HS-27A (cell line): ENCODE measurements at regions not wholly inside any gene's neighbourhood (a gene's known extent, or its start where the extent isn't known, plus 50 kb on each side); places are given as distances from the start of the nearest gene placed in this dataset.
A peak's percentile ranks its signal among the peaks of the same experiment; 100 is the strongest.
"Not testable (repeated sequence)": the region's sequence is repeated elsewhere in the genome, so short reads cannot be mapped to it uniquely, and the experiment has no call there.

ENCODE experiments used
- DNase-seq: peaks from one replicate; pipeline ENCODE4 v3.0.0-alpha.2; 2012; ENCODE audit warnings: low read depth, missing footprints

- not testable (repeated sequence) for DNase-seq
These were observed 175.3 kb downstream of the LAT start for GRCh38 chr16:29160171-29160570.

GRCh38 chr16:29159603-29160002, 174.8 kb downstream of the LAT start:
- not testable (repeated sequence) for DNase-seq

DNA sequence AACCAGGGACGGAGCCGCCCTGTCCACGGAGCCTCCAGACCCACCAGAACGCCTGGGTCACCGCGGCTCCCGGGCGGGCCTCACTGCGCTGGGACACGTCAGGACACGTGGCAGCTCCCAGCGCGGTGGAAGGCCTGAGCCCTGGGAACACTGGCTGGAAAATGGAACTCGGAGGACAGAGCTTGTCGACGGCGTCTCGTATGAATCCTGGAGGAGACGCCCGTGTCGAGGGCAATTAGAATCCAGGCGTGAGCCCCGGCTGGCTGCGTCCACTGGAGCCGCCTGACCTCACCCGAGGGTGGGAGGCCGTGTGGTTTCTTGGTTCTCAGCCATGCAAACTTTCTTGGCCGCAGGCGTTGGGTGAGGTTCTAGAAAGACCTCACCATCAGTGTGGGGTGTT, 173.9 kb downstream of the LAT start:
- DNase-seq: no peak

- DNase-seq: not testable (repeated sequence)
These were observed 173.4 kb downstream of the LAT start for GRCh38 chr16:29158031-29158784.

DNA sequence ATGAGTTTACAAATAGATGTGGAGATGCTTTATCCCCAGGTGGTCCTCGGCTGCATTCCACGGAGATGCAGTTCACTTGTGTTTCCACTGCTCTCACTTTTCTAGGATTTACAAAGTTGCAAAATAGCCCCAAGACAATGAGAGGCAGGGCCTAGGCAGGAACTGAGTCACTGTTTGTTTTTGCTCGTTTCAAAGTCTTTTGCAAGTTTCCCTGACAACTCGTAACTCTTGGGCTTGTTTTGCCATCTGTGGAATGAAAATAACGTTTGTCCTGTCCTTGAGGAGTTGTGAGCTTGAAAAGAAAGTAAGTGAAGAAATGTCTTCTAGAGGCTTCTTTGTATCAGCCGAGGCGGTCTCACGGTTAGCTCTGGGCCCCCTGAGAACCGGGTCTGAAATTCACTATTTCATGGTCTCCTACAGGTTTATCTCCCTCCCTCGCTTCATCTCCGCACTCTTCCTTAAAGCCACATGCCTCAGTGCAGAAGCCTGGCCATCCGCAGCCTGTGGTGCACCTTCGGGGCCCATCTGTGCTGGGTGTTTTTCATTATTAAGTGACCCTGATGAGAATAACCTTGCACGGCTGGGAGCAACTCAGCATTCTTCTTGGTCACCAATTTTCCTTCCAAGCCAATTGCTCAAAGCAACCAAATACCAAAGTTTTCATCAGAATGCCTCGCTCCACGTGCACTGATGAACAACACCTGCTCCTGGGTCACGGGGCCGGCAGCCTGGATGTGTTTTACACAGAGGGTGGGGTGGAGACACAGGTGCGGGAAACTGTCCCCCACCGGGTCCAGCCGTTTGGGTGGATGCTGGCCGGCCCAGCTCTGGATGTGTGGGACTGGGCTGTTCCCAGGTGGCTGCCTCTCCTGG, 172.4 kb downstream of the LAT start:
- peak; percentile 8 for DNase-seq

DNA sequence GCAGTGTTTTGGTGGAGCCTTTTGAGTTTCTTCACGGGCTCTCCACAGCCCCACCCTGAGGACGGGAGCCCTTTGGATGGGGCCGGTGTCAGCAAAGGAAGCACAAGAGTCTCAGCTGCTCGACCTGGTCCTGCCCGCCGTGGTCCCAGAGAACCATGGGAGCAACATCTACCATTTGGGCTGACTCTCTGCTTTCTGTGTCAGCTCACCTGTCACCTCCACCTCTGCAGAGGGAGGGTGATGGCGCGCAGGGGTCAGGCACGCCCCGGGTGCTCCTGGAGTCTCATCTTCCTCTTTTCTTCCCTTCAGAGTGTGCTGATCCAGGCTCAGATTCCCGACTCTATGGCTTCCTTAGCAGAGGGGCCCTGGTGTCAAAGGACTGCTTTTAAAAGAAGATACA, 171.7 kb downstream of the LAT start:
- no peak for DNase-seq

GRCh38 chr16:29155866-29156200, 171.0 kb downstream of the LAT start:
- DNase-seq: not testable (repeated sequence)

GRCh38 chr16:29155131-29155865, 170.4 kb downstream of the LAT start:
- DNase-seq: not testable (repeated sequence)

GRCh38 chr16:29154676-29155121, 169.8 kb downstream of the LAT start:
- no peak for DNase-seq

- no peak for DNase-seq
These were observed 169.2 kb downstream of the LAT start for GRCh38 chr16:29154088-29154487.

DNA sequence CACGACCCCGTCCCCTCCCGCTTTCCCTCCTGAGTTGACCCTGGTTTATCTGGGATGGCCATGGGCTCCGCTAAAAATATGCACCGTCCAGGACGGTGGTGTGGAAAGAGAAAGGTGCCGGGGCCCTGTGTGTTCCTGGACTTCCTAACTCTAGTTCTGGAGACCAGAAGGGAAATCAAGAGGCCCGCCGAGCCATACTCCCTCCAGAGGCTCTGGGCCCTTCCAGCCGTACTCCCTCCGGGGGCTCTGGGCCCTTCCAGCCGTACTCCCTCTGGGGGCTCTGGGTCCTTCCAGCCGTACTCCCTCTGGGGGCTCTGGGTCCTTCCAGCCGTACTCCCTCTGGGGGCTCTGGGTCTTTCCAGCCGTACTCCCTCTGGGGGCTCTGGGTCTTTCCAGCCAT, 168.5 kb downstream of the LAT start:
- not testable (repeated sequence) for DNase-seq

DNA sequence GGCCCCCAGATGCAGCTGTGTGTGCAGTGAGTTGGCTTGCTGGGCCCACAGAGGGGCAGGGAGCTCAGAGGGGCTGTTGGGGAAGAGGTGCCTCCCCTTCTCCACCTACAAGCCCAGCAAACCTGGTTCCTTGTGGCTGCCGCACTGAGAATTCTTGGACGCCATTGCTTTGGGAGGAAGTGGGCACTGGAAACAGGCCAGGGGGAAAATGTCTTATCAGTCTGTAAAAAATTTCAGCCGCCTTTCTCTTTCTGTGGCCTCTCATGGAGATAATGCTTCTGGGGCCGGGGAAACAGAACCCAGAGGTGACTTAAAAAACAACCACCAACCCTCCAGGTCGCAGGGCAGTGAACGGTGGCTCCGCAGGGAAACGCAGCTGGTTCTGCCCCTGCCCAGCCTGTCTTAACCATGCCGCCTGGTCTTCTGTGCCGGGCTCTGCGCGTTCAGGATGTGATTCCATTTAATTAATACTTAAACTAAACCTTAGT, 167.7 kb downstream of the LAT start:
- DNase-seq: not testable (repeated sequence)

- no peak for DNase-seq
These were observed 166.5 kb downstream of the LAT start for GRCh38 chr16:29151317-29151716.

- DNase-seq: not testable (repeated sequence)
These were observed 165.1 kb downstream of the LAT start for GRCh38 chr16:29149912-29150311.

DNA sequence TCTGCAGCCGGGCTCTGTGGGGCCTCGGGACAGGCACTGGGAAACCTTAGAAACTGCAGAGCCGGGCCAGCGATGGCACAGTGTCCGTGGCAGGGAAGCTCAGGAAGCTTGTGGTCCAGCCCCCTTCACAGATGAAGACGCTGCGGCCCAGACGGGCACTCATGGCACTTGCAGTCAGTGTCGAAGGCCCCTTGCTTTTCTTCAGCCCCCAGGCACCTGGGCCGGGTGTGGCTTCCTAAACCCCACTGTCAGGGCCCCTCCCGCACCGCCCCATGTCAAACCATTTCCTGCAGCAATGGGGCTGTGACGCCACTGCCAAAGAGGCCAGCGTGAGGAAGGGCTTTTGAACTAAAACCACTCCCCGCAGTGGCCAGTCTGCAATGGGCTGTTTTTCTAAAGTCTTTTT, 164.0 kb downstream of the LAT start:
- no peak for DNase-seq

- DNase-seq: no peak
These were observed 163.4 kb downstream of the LAT start for GRCh38 chr16:29148131-29148691.

- not testable (repeated sequence) for DNase-seq
These were observed 162.9 kb downstream of the LAT start for GRCh38 chr16:29147710-29148109.

- DNase-seq: not testable (repeated sequence)
These were observed 162.2 kb downstream of the LAT start for GRCh38 chr16:29146808-29147643.

- no peak for DNase-seq
These were observed 161.4 kb downstream of the LAT start for GRCh38 chr16:29146266-29146665.

- DNase-seq: not testable (repeated sequence)
These were observed 160.8 kb downstream of the LAT start for GRCh38 chr16:29145486-29146225.
